ENCODE measurements at regions not wholly inside any gene's neighbourhood (a gene's known extent, or its start where the extent isn't known, plus 50 kb on each side); places are given as distances from the start of the nearest gene placed in this dataset.
"Not testable (repeated sequence)": the region's sequence is repeated elsewhere in the genome, so short reads cannot be mapped to it uniquely, and the experiment has no call there.

DNA sequence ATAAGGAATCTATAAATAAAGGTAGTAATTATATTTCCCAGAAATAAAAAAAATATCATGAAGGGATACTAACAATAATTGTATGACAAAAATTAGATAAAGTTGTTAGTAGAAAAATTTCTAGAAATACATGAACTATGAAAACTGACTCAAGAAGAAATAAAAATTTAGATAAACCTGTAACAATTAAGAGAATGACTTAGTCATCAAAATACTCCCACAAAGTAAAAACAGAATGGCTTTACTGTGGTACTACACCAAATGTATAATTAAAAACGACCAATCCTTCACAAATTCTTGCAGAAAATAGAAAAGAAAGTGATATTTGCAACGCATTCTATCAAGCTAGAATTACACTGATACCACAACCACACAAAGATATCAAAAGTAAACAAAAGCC lies 176.2 kb upstream of the ETV3 start:
- no peak overlapping the region for H3K27ac Mint-ChIP-seq
- ATAC-seq (replicated peaks) = no peak
- peaks cover 3 to 13% of the 10 kb centered on the region in 2 donors for H3K4me1 Mint-ChIP-seq
- H3K36me3 Mint-ChIP-seq = peaks cover 0 to 9% of the 10 kb centered on the region in 2 donors
- H3K4me3 Mint-ChIP-seq = no peak overlapping the region
- peaks cover 26 to 32% of the 10 kb centered on the region in 2 donors for H3K9me3 Mint-ChIP-seq
- no peak for DNase-seq
- H3K27me3 Mint-ChIP-seq = peaks cover 62 to 77% of the 10 kb centered on the region in 2 donors

DNA sequence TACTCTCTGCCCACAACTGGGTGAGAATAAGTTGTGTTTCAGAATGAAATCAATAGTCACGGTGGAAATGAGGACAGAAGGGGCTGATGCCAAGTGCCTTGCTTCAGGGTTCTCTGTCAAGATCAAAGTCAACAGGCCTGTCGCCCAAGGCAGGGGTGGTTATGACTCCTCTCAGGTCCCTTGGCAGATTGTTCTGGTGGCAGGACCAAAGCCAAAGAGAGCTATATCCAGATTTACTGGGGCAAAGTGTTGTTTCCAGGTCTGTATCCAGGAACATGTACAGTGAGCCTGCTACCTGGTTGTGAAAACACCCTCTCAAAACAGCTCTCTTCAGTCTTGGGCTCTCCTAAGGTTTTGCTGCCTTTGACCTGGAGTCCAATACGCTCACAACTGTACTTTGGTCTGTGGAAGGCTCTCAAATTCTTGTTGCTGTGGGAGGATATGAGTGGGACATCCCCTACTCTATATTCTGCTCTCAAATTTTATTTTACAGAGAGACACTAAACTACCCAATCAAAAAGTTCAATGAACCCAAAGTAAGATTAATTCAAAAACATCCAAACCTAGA lies 175.1 kb upstream of the ETV3 start:
- Mint-ChIP-seq H3K4me3 (no peak overlapping the region), H3K27me3 (peaks cover 68 to 86% of the 10 kb centered on the region in 2 donors), H3K36me3 (peaks cover 0 to 9% of the 10 kb centered on the region in 2 donors), H3K9me3 (peaks cover 22 to 27% of the 10 kb centered on the region in 2 donors), H3K4me1 (peaks cover 7 to 17% of the 10 kb centered on the region in 2 donors), H3K27ac (no peak overlapping the region)
- DNase-seq (no peak), ATAC-seq (replicated peaks) (no peak)

- peaks cover 58 to 83% of the 10 kb centered on the region in 2 donors for H3K27me3 Mint-ChIP-seq
- H3K4me1 Mint-ChIP-seq = peaks cover 12 to 28% of the 10 kb centered on the region in 2 donors
- peaks cover 0 to 7% of the 10 kb centered on the region in 2 donors for H3K36me3 Mint-ChIP-seq
- ATAC-seq (replicated peaks) = no peak
- no peak overlapping the region for H3K4me3 Mint-ChIP-seq
- H3K27ac Mint-ChIP-seq = no peak overlapping the region
- no peak for DNase-seq
- peaks cover 14 to 17% of the 10 kb centered on the region in 2 donors for H3K9me3 Mint-ChIP-seq
Measured at GRCh38 chr1:157312082-157312812, 174.1 kb upstream of the ETV3 start.

- DNase-seq (no peak), ATAC-seq (replicated peaks) (no peak)
- H3K27ac Mint-ChIP-seq = no peak overlapping the region
- peaks cover 11 to 12% of the 10 kb centered on the region in 2 donors for H3K9me3 Mint-ChIP-seq
- H3K4me3 Mint-ChIP-seq = no peak overlapping the region
- H3K27me3 Mint-ChIP-seq = peaks cover 56 to 78% of the 10 kb centered on the region in 2 donors
- H3K4me1 Mint-ChIP-seq = peaks cover 17 to 33% of the 10 kb centered on the region in 2 donors
- peaks cover 0 to 4% of the 10 kb centered on the region in 2 donors for H3K36me3 Mint-ChIP-seq
Measured at GRCh38 chr1:157311730-157312081, 173.5 kb upstream of the ETV3 start.

- Mint-ChIP-seq H3K27me3 (peaks cover 51 to 71% of the 10 kb centered on the region in 2 donors), H3K4me1 (peaks cover 17 to 37% of the 10 kb centered on the region in 2 donors)
- peak; percentile 42 to 56 for ATAC-seq (replicated peaks)
- H3K27ac Mint-ChIP-seq, H3K36me3 Mint-ChIP-seq, H3K9me3 Mint-ChIP-seq, H3K4me3 Mint-ChIP-seq, DNase-seq: not testable (repeated sequence)
Measured at GRCh38 chr1:157310805-157311729, 172.9 kb upstream of the ETV3 start.

GRCh38 chr1:157310401-157310800 lies 172.2 kb upstream of the ETV3 start:
- no peak for DNase-seq
- no peaks in the 10 kb centered on the region for H3K36me3 Mint-ChIP-seq
- peaks cover 44 to 64% of the 10 kb centered on the region in 2 donors for H3K27me3 Mint-ChIP-seq
- H3K4me1 Mint-ChIP-seq = peaks cover 17 to 37% of the 10 kb centered on the region in 2 donors
- H3K9me3 Mint-ChIP-seq = peaks cover 0 to 3% of the 10 kb centered on the region in 2 donors
- ATAC-seq (replicated peaks) = no peak
- H3K27ac Mint-ChIP-seq = no peak overlapping the region
- H3K4me3 Mint-ChIP-seq = no peak overlapping the region

DNA sequence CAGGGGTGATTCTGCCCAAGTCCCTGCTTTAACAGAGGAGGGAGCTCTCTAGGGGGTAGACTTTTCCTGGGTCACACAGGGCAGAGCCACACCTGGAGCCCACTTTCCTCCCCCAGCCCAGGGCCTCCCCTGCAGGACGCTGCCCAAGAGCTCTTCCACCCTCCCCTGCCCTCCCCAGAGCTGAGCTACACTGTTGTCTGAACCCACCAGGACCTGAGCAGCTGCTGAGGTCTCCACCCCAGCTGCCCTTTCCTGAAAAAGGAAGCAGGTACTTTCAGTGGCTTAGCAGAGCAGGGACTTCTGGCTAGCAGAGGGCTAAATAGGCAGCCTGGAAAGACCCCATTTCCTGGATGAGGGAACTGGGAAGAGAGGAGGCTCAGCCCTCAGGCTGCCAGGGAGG lies 169.3 kb upstream of the ETV3 start:
- Mint-ChIP-seq H3K4me3 (peak overlapping the region; percentile 53 to 63), H3K36me3 (no peaks in the 10 kb centered on the region), H3K4me1 (peaks cover 20 to 37% of the 10 kb centered on the region in 2 donors), H3K9me3 (peaks cover 0 to 2% of the 10 kb centered on the region in 2 donors), H3K27me3 (peaks cover 31 to 39% of the 10 kb centered on the region in 2 donors), H3K27ac (peak overlapping the region; percentile 53)
- DNase-seq (peak; percentile 31), ATAC-seq (replicated peaks) (peak; percentile 94 to 95)

DNA sequence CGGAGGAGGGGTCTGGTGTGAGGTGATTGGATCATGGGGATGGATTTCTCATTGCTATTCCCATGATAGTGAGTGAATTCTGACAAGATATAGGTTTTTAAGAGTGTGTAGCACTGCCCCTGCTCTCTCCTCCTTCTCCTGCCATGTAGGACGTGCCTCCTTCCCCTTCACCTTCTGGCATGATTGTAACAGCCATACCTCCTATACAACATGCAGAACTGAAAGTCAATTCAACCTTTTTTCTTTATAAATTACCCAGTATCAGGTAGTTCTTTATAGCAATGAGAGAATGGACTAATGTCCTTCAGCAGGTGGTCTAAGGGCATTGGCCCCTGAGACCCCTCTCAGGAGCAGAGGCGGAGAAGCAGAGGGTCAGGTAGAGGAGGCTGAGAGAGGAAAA lies 168.7 kb upstream of the ETV3 start:
- Mint-ChIP-seq H3K4me3 (no peak overlapping the region), H3K27ac (no peak overlapping the region), H3K36me3 (no peaks in the 10 kb centered on the region), H3K27me3 (peaks cover 26 to 33% of the 10 kb centered on the region in 2 donors), H3K4me1 (peaks cover 20 to 37% of the 10 kb centered on the region in 2 donors), H3K9me3 (peaks cover 0 to 2% of the 10 kb centered on the region in 2 donors)
- ATAC-seq (replicated peaks) (peak; percentile 53 to 54), DNase-seq (no peak)

- Mint-ChIP-seq H3K36me3 (no peaks in the 10 kb centered on the region), H3K27me3 (peaks cover 7 to 8% of the 10 kb centered on the region in 2 donors), H3K4me3 (no peak overlapping the region), H3K9me3 (peaks cover 0 to 2% of the 10 kb centered on the region in 2 donors), H3K27ac (no peak overlapping the region), H3K4me1 (peaks cover 17 to 24% of the 10 kb centered on the region in 2 donors)
- ATAC-seq (replicated peaks) = no peak
- no peak for DNase-seq
Measured at GRCh38 chr1:157304271-157304670, 166.1 kb upstream of the ETV3 start.

DNA sequence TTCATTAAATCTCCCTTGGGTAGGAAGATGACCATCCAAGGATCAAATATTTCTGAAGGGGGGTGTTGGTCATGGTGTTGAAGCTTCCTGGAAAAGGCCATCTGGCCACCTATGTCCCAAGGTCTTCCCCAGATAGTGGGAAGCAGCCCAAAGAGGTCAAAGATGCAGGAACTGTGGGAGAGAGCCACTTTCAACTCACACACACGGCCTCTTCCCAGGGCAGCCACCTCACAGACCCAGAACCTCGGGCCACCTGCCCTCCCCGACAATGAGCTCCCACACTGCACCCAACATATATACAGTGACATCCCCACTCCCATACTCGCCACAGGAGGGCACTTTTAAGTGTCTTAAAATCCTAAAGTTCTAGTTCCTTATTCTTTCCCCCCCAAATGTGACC lies 164.5 kb upstream of the ETV3 start:
- H3K9me3 Mint-ChIP-seq = peaks cover 0 to 2% of the 10 kb centered on the region in 2 donors
- H3K36me3 Mint-ChIP-seq = no peaks in the 10 kb centered on the region
- no peak overlapping the region for H3K27ac Mint-ChIP-seq
- DNase-seq (no peak), ATAC-seq (replicated peaks) (no peak)
- H3K27me3 Mint-ChIP-seq = peaks cover 0 to 4% of the 10 kb centered on the region in 2 donors
- H3K4me3 Mint-ChIP-seq = no peak overlapping the region
- H3K4me1 Mint-ChIP-seq = peaks cover 10 to 14% of the 10 kb centered on the region in 2 donors

DNA sequence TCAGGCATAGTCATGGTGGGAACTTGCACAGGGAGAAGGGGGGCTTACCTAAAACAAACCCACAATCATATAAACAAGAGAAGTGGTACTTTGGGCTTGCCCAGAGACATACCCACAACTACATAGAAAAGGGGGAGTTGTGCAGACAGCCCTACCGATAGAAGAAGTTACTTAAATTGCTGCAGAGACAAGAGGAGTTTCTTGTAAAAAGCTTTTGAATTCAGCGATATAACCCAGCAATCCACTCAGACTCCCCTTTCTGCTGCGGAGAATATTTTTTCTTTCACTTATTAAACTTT lies 164.0 kb upstream of the ETV3 start:
- DNase-seq (no peak), ATAC-seq (replicated peaks) (no peak)
- Mint-ChIP-seq H3K9me3 (peaks cover 0 to 2% of the 10 kb centered on the region in 2 donors), H3K27ac (no peak overlapping the region), H3K36me3 (no peaks in the 10 kb centered on the region), H3K27me3 (peaks cover 4% of the 10 kb centered on the region in 2 donors), H3K4me1 (peaks cover 8% of the 10 kb centered on the region in 2 donors), H3K4me3 (no peak overlapping the region)

GRCh38 chr1:157301477-157302198 lies 163.4 kb upstream of the ETV3 start:
- DNase-seq = no peak
- no peak overlapping the region for H3K27ac Mint-ChIP-seq
- peaks cover 3% of the 10 kb centered on the region in 2 donors for H3K4me1 Mint-ChIP-seq
- H3K27me3 Mint-ChIP-seq = peaks cover 9% of the 10 kb centered on the region in 2 donors
- no peak overlapping the region for H3K4me3 Mint-ChIP-seq
- no peaks in the 10 kb centered on the region for H3K36me3 Mint-ChIP-seq
- ATAC-seq (replicated peaks) = no peak
- H3K9me3 Mint-ChIP-seq = no peaks in the 10 kb centered on the region

- H3K36me3 Mint-ChIP-seq; H3K27ac Mint-ChIP-seq; DNase-seq; H3K4me1 Mint-ChIP-seq; H3K9me3 Mint-ChIP-seq; H3K4me3 Mint-ChIP-seq; ATAC-seq (replicated peaks): not testable (repeated sequence)
- H3K27me3 Mint-ChIP-seq = peaks cover 38 to 46% of the 10 kb centered on the region in 2 donors
Measured at GRCh38 chr1:157294387-157295145, 156.4 kb upstream of the ETV3 start.
